Kidney epithelial cell (primary cell): ENCODE measurements at regions not wholly inside any gene's neighbourhood (a gene's known extent, or its start where the extent isn't known, plus 50 kb on each side); places are given as distances from the start of the nearest gene placed in this dataset.

Source experiments
- DNase-seq: peaks from one replicate; pipeline ENCODE4 v3.0.0-alpha.2; 2010; ENCODE audit warnings: low read depth
- H3K27me3 ChIP-seq: 2 replicates; pipeline ENCODE4 v1.6.0; 2011; ENCODE audit warnings: low read length; ENCODE audit not compliant: control insufficient read depth, insufficient read depth
- H3K36me3 ChIP-seq: 2 replicates; pipeline ENCODE4 v1.5.1; 2011; ENCODE audit warnings: low read length; ENCODE audit not compliant: control insufficient read depth, insufficient read depth
- H3K4me3 ChIP-seq: 2 replicates; pipeline ENCODE4 v1.5.1; 2011; ENCODE audit warnings: low read depth, mild to moderate bottlenecking, control low read depth, low read length
- CTCF ChIP-seq: IDR thresholded peaks from 2 replicates; pipeline ENCODE4 v1.5.1; 2011; ENCODE audit warnings: mild to moderate bottlenecking, moderate library complexity, low read length, control low read depth, inconsistent platforms; ENCODE audit not compliant: insufficient read depth, poor library complexity, severe bottlenecking

DNA sequence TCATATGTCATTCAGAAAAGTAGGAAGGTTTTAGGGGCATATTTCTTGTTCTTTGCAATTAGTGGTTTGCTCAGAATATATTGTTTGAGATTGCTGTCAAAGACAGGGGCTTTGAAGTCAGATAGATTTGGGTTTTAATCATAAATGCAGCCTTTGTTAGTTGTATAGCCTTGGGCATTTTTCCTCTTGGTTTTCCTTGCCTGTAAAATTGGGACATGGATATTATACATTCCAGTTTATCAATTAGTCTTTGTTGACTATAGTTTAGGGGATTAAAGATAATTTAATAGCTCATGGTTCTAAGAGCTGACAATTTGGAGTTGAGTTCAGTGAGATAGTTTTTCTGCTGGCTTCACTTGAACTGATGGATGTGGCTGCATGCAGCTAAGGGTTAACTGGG lies 88.9 kb downstream of the DMAC1 start:
- no peak for DNase-seq
- no peaks in the 10 kb centered on the region for H3K27me3 ChIP-seq
- no peak overlapping the region for H3K4me3 ChIP-seq
- no peak for TF ChIP-seq CTCF
- H3K36me3 ChIP-seq: no peaks in the 10 kb centered on the region

DNA sequence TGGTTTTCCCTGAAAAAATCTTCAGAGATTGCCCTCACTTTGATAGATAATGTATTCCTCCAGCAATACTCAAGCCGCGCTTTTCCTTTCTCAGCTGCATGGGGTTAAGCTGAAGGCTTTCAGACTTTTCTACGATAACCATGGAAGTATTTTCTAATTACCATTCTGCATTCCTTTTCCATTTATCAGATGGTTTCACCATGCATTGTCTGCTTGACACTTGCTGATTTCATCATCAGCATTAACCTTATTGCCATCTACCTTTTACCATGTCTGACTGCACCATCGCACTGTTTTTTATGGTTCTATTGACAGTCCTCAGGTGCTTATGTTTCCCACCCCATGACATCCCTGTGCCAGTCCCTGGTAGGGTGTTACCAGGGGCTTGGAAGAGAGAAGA lies 91.6 kb downstream of the DMAC1 start:
- no peak for TF ChIP-seq CTCF
- no peak for DNase-seq
- H3K36me3 ChIP-seq: no peaks in the 10 kb centered on the region
- no peak overlapping the region for H3K4me3 ChIP-seq
- H3K27me3 ChIP-seq: no peaks in the 10 kb centered on the region

DNA sequence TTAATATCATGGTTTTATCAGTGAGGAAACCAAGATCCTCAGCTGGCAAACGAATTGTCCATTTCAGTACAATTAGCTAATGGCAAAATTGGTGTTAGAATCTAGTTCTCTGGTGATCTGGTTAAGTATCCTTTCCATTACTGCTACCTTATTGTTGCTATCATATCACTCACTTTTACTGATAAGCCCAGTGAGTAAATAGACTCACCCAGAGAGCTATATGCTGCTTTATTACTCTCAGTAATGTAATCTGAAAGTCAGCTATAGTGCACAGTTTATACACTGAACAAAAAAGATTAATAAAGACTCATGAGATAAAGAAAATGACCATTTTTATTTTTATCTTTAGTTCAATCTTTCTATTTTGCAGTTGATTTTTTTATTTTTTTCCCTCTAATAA lies 95.0 kb downstream of the DMAC1 start:
- no peaks in the 10 kb centered on the region for H3K36me3 ChIP-seq
- no peak overlapping the region for H3K4me3 ChIP-seq
- no peak for TF ChIP-seq CTCF
- DNase-seq: no peak
- H3K27me3 ChIP-seq: no peaks in the 10 kb centered on the region

DNA sequence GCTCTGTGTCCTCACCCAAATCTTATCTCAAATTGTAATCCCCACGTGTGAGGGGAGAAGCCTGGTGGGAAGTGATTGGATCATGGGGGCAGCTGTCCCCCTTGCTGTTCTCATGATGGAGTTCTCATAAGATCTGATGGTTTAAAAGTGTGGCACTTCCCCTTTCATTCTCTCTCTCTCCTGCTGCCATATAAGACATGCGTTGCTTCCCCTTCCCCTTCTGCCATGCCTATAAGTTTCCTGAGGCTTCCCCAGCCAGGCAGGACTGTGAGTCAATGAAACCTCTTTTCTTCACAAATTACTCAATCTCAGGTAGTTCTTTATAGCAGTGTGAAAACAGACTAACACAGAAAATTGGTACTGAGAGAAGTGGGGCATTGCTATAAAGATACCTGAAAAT lies 107.7 kb downstream of the DMAC1 start:
- no peaks in the 10 kb centered on the region for H3K27me3 ChIP-seq

DNA sequence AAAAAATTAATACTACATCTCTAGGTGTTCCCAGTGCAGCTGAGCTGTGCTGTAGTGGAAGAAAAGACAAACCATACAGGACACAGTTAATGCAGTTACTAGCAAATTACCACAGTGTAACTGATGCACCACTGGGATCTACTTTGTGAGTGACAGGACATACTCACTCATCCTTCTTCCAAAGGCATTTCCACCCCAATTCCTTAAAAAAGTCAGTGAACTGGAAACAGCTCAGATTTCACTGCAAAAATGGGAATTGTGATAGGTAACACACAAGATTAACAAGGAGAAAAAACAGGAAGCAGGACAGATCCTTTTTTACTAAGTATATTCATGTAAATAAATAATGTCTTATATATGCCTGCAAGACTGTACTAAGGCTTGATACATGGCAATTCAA lies 109.6 kb downstream of the DMAC1 start:
- TF ChIP-seq CTCF: no peak
- no peaks in the 10 kb centered on the region for H3K36me3 ChIP-seq
- no peak for DNase-seq
- no peak overlapping the region for H3K4me3 ChIP-seq
- no peaks in the 10 kb centered on the region for H3K27me3 ChIP-seq

More for the DNA sequence above, 107.7 kb downstream of the DMAC1 start:
- H3K36me3 ChIP-seq: no peaks in the 10 kb centered on the region
- TF ChIP-seq CTCF: no peak
- no peak overlapping the region for H3K4me3 ChIP-seq
- no peak for DNase-seq

- no peak for TF ChIP-seq CTCF
- no peak for DNase-seq
- H3K36me3 ChIP-seq: no peaks in the 10 kb centered on the region
- H3K27me3 ChIP-seq: no peaks in the 10 kb centered on the region
- no peak overlapping the region for H3K4me3 ChIP-seq
Observed at GRCh38 chr9:7688626-7689025, 111.0 kb downstream of the DMAC1 start.
